H1 (cell line): ENCODE measurements at regions not wholly inside any gene's neighbourhood (a gene's known extent, or its start where the extent isn't known, plus 50 kb on each side); places are given as distances from the start of the nearest gene placed in this dataset.

Experiments used
- CTCF ChIA-PET: fragments of 300-600 bp; sonication (Branson Sonifier 250); formaldehyde crosslinking; loops from one replicate; lab custom pipeline; 2021; ENCODE audit not compliant: partially characterized antibody; lab: Charles Lee
- POLR2A ChIA-PET: fragments of 300-600 bp; sonication (Branson Sonifier 250); formaldehyde crosslinking; loops from one replicate; lab custom pipeline; 2021; ENCODE audit warnings: inconsistent platforms; ENCODE audit not compliant: partially characterized antibody; lab: Charles Lee
- DNase-seq, 2 experiments: peaks; one replicate each; pipeline versions ENCODE4 v3.0.0 to v3.0.0-alpha.2; 2010 to 2022; ENCODE audit warnings: low spot score in 2 of 2, low read depth in 1 of 2, mixed read lengths in 1 of 2
- FAIRE-seq: peaks from 2 replicates; lab custom pipeline; 2011; peaks lifted over from hg19 to GRCh38; lab: Jason Lieb, UNC
- H2AFZ ChIP-seq: 2 replicates; pipeline ENCODE4 v1.8.1; 2012; ENCODE audit warnings: low read length, inconsistent platforms
- H2AK5ac ChIP-seq: 2 replicates; pipeline ENCODE4 v1.6.1; 2013; ENCODE audit warnings: low read depth, low read length
- H2BK120ac ChIP-seq: replicated peaks from 2 replicates; pipeline ENCODE3; 2013; ENCODE audit warnings: low read depth, low read length, inconsistent platforms
- H2BK12ac ChIP-seq: 2 replicates; pipeline ENCODE4 v1.6.1; 2013; ENCODE audit warnings: low read depth, low read length
- H2BK15ac ChIP-seq: 2 replicates; pipeline ENCODE4 v1.6.1; 2013; ENCODE audit warnings: low read length
- H2BK20ac ChIP-seq: 2 replicates; pipeline ENCODE4 v1.6.1; 2013; ENCODE audit warnings: low read length
- H2BK5ac ChIP-seq: 2 replicates; pipeline ENCODE4 v1.6.1; 2013; ENCODE audit warnings: low read depth, low read length
- H3K14ac ChIP-seq: 2 replicates; pipeline ENCODE4 v1.6.1; 2013; ENCODE audit warnings: inconsistent platforms; ENCODE audit not compliant: insufficient read length
- H3K18ac ChIP-seq: 2 replicates; pipeline ENCODE4 v1.6.1; 2013; ENCODE audit warnings: low read length; ENCODE audit errors: extremely low read depth
- H3K23ac ChIP-seq: 2 replicates; pipeline ENCODE4 v1.6.1; 2013; ENCODE audit warnings: inconsistent platforms; ENCODE audit not compliant: insufficient read length
- H3K23me2 ChIP-seq: 2 replicates; pipeline ENCODE4 v1.6.1; 2013; ENCODE audit warnings: low read depth, low read length
- H3K27ac ChIP-seq: 2 replicates; pipeline ENCODE4 v1.6.1; 2011; ENCODE audit warnings: low read depth, low read length, inconsistent platforms
- H3K27me3 ChIP-seq, 4 experiments: replicated peaks in 1 of 4; 1 replicate in 1 of 4; 2 replicates in 3 of 4; pipeline versions ENCODE4 v1.6.1 to v1.8.1; 2011 to 2013; ENCODE audit warnings: low read length in 3 of 4, mild to moderate bottlenecking in 3 of 4, inconsistent platforms in 2 of 4, mixed read lengths in 2 of 4, moderate library complexity in 1 of 4; ENCODE audit not compliant: control insufficient read depth in 3 of 4, insufficient read depth in 3 of 4; ENCODE audit errors: extremely low read depth in 1 of 4
- H3K36me3 ChIP-seq, 4 experiments: 2 replicates each; pipeline versions ENCODE4 v1.6.1 to v1.8.1; 2011 to 2013; ENCODE audit warnings: mild to moderate bottlenecking in 4 of 4, low read length in 3 of 4, moderate library complexity in 2 of 4, control low read depth in 1 of 4, inconsistent platforms in 1 of 4; ENCODE audit not compliant: insufficient read depth in 4 of 4, control insufficient read depth in 2 of 4
- H3K4ac ChIP-seq: replicated peaks from 2 replicates; pipeline ENCODE3; 2013; ENCODE audit warnings: low read length, low read depth, mixed read lengths, inconsistent platforms; ENCODE audit not compliant: insufficient read length
- H3K4me1 ChIP-seq, 4 experiments: replicated peaks in 1 of 4; 1 replicate in 1 of 4; 2 replicates in 3 of 4; pipeline versions ENCODE4 v1.6.1 to v1.8.1; 2011 to 2013; ENCODE audit warnings: low read length in 3 of 4, inconsistent platforms in 2 of 4, mixed read lengths in 1 of 4; ENCODE audit not compliant: insufficient read depth in 4 of 4, control insufficient read depth in 3 of 4
- H3K4me2 ChIP-seq, 2 experiments: 2 replicates each; pipeline versions ENCODE4 v1.6.1 to v1.8.1; 2011 to 2013; ENCODE audit warnings: low read depth in 2 of 2, low read length in 2 of 2, control low read depth in 1 of 2, inconsistent platforms in 1 of 2, mild to moderate bottlenecking in 1 of 2; ENCODE audit not compliant: insufficient read depth in 1 of 2
- H3K4me3 ChIP-seq, 4 experiments: fragments of 200-600, 300-600 bp in 1 of 4; sonication (generic), shearing (Covaris generic), sonication (Bioruptor Twin) in 1 of 4; 2 replicates each; pipeline versions ENCODE4 v1.5.1 to v1.8.1; 2011 to 2016; ENCODE audit warnings: low read length in 4 of 4, low read depth in 3 of 4, control low read depth in 2 of 4, inconsistent platforms in 2 of 4, mild to moderate bottlenecking in 2 of 4, mixed read lengths in 1 of 4, moderate library complexity in 1 of 4; ENCODE audit not compliant: insufficient read depth in 2 of 4; ENCODE audit errors: extremely low read depth in 1 of 4
- H3K56ac ChIP-seq: replicated peaks from 2 replicates; pipeline ENCODE3; 2013; ENCODE audit warnings: low read depth, mild to moderate bottlenecking, mixed read lengths, low read length, inconsistent platforms; ENCODE audit not compliant: insufficient read length
- H3K79me1 ChIP-seq: 2 replicates; pipeline ENCODE4 v1.6.1; 2013; ENCODE audit warnings: low read depth, low read length, control low read depth
- H3K79me2 ChIP-seq, 2 experiments: 2 replicates each; pipeline versions ENCODE4 v1.6.1 to v1.8.1; 2012 to 2013; ENCODE audit warnings: low read length in 2 of 2, mild to moderate bottlenecking in 2 of 2, inconsistent platforms in 1 of 2; ENCODE audit not compliant: insufficient read depth in 2 of 2, control insufficient read depth in 1 of 2
- H3K9ac ChIP-seq, 4 experiments: replicated peaks in 1 of 4; 1 replicate in 1 of 4; 2 replicates in 3 of 4; pipeline versions ENCODE4 v1.6.1 to v1.8.1; 2011 to 2013; ENCODE audit warnings: low read depth in 3 of 4, low read length in 3 of 4, control low read depth in 2 of 4, mild to moderate bottlenecking in 2 of 4, moderate library complexity in 2 of 4, inconsistent platforms in 1 of 4; ENCODE audit errors: extremely low read depth in 1 of 4
- H3K9me3 ChIP-seq, 2 experiments: 2 replicates each; pipeline versions ENCODE4 v1.6.1 to v1.8.1; 2012 to 2013; ENCODE audit warnings: mild to moderate bottlenecking in 2 of 2, moderate library complexity in 2 of 2, control low read depth in 1 of 2, inconsistent platforms in 1 of 2, low read depth in 1 of 2, low read length in 1 of 2, mixed read lengths in 1 of 2; ENCODE audit not compliant: insufficient read depth in 2 of 2
- H4K20me1 ChIP-seq, 2 experiments: replicated peaks in 1 of 2; 2 replicates each; pipeline versions ENCODE3 to v1.8.1; 2011 to 2013; ENCODE audit warnings: inconsistent platforms in 2 of 2, low read length in 2 of 2, mild to moderate bottlenecking in 1 of 2; ENCODE audit not compliant: insufficient read depth in 2 of 2, control insufficient read depth in 1 of 2
- H4K5ac ChIP-seq: 2 replicates; pipeline ENCODE4 v1.6.1; 2013; ENCODE audit warnings: low read length, low read depth, mixed read lengths, inconsistent platforms; ENCODE audit not compliant: insufficient read length
- H4K8ac ChIP-seq: 2 replicates; pipeline ENCODE4 v1.8.0; 2013; ENCODE audit warnings: mild to moderate bottlenecking, moderate library complexity, low read length, inconsistent platforms; ENCODE audit not compliant: insufficient read depth; ENCODE audit errors: extremely low read depth
- H4K91ac ChIP-seq: replicated peaks from 2 replicates; pipeline ENCODE3; 2013; ENCODE audit warnings: low read length, mixed read lengths, inconsistent platforms; ENCODE audit not compliant: insufficient read length
- CHD2 ChIP-seq: IDR thresholded peaks from 2 replicates; pipeline ENCODE4 v1.6.1; 2012; ENCODE audit warnings: low read length, improper control_type of control experiment
- RXRA ChIP-seq: IDR thresholded peaks from 2 replicates; pipeline ENCODE4 v1.6.1; 2011; ENCODE audit warnings: low read depth, mild to moderate bottlenecking, low read length, moderate library complexity; ENCODE audit not compliant: insufficient read depth
- WGBS, 2 experiments: shearing (Covaris generic) in 1 of 2; methylation state at CpG; one replicate each; pipeline versions ENCODE4 v1.1.6 to v1.1.7; 2013 to 2015; ENCODE audit warnings: low lambda C conversion rate in 2 of 2, mixed read lengths in 2 of 2, inconsistent platforms in 1 of 2, low coverage in 1 of 2, missing lambda C conversion rate in 1 of 2; ENCODE audit not compliant: insufficient replicate concordance in 2 of 2, insufficient coverage in 1 of 2, insufficient read length in 1 of 2; ENCODE audit errors: extremely low coverage in 1 of 2, missing lambda C conversion rate in 1 of 2; 5-methylcytosine and 5-hydroxymethylcytosine counted together
- TF ChIP-seq, protein P1 (sequence below): IDR thresholded peaks from 2 replicates; pipeline ENCODE4 v1.6.1; 2012; ENCODE audit warnings: low read length, inconsistent platforms

DNA sequence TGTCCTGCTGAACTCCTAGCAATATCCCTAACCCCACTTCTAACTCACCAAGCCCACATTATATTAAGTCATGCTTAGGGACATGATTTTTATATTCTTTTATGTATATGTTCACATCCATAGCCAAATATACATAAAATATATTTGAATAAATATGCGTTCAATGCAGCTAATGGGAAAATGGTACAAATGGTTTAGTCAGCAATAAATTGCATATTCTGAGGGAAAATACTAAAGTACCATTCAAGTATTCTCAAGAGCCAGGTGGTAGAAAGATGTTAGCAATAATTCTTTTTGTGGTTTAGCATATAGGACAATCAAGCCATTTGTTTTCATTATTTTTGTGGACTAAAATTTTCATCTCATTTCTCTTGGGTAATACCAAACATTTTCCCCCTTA lies 306.0 kb downstream of the TDRD15 start:
- Histone ChIP-seq H3K9ac (no peak overlapping the region), H4K8ac (no peak overlapping the region), H2BK5ac (no peak overlapping the region), H3K14ac (no peak overlapping the region), H3K79me1 (no peaks in the 10 kb centered on the region), H3K27ac (no peak overlapping the region), H3K56ac (no peak overlapping the region), H2AK5ac (no peak overlapping the region), H3K23ac (no peak overlapping the region), H3K18ac (no peak overlapping the region), H2AFZ (no peak overlapping the region), H4K91ac (no peak overlapping the region), H2BK120ac (no peak overlapping the region), H3K23me2 (no peaks in the 10 kb centered on the region), H3K79me2 (no peaks in the 10 kb centered on the region), H2BK20ac (no peak overlapping the region), H3K9me3 (no peaks in the 10 kb centered on the region), H2BK15ac (no peak overlapping the region), H3K4ac (no peak overlapping the region), H3K4me2 (no peak overlapping the region), H3K36me3 (no peaks in the 10 kb centered on the region), H4K20me1 (no peaks in the 10 kb centered on the region), H4K5ac (no peak overlapping the region), H3K4me1 (no peaks in the 10 kb centered on the region), H3K27me3 (no peaks in the 10 kb centered on the region), H2BK12ac (no peak overlapping the region), H3K4me3 (no peak overlapping the region)
- ChIA-PET CTCF (interaction anchor here (1.0 kb wide), 1 partner anchor 10 kb away, joined by 3 read pairs; no protein-coding TSS in a partner anchor), POLR2A (no interaction called here)
- WGBS, 2 experiments = 96% methylated on average over 1 of the region's 1 CpG; no CpG with 5 or more reads in 1 of the 2 experiments
- DNase-seq (no peak), FAIRE-seq (no peak)
- TF ChIP-seq RXRA (no peak), CHD2 (no peak)
- TF ChIP-seq, protein P1, sequence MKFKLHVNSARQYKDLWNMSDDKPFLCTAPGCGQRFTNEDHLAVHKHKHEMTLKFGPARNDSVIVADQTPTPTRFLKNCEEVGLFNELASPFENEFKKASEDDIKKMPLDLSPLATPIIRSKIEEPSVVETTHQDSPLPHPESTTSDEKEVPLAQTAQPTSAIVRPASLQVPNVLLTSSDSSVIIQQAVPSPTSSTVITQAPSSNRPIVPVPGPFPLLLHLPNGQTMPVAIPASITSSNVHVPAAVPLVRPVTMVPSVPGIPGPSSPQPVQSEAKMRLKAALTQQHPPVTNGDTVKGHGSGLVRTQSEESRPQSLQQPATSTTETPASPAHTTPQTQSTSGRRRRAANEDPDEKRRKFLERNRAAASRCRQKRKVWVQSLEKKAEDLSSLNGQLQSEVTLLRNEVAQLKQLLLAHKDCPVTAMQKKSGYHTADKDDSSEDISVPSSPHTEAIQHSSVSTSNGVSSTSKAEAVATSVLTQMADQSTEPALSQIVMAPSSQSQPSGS = no peak
